NT2/D1 (cell line): ENCODE measurements at regions not wholly inside any gene's neighbourhood (a gene's known extent, or its start where the extent isn't known, plus 50 kb on each side); places are given as distances from the start of the nearest gene placed in this dataset.

Source experiments
- YY1 ChIP-seq: IDR thresholded peaks from 2 replicates; pipeline ENCODE4 v1.6.1; 2011; ENCODE audit not compliant: insufficient read length, insufficient read depth
- ZNF274 ChIP-seq: IDR thresholded peaks from 2 replicates; pipeline ENCODE4 v1.6.1; 2011; ENCODE audit warnings: mild to moderate bottlenecking, low read depth, low read length

DNA sequence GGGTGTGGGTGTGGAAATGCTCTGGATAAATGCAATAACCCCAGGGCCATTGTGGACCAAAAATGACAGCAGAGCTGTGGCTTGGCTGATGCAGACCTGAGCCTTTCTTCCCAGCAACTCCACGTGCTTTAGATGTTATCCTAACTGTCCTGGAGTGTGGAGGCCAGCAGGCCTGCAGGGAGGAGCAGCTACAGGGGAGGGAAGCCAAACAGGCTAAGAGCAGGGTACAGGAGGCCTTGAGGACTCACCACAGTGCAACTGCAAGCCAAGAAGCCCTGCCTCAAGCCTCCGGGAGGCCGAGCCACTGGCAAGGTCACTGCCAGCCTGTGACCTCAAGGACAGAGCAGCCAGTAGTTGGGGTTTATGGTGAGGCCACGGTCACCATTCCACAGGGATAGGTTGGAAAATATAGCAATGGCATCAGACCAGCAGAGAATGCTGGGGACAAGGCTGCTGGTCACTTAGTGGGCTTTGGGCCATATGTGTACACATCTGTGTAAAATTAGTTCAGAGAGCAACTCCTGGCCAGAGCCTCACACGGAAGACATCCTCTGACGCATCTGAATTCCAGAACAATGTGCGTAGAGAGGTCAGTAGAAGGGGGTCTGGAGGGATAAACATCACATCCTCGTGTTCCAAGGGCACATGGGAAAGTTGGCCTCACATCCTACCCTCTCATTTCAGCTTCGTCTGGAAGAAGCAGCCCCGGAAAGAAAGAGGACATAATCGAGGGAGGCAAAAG lies 76.2 kb upstream of the UPP2 start:
- TF ChIP-seq ZNF274, result no peak
- TF ChIP-seq YY1, result no peak
